PC-9 (cell line): ENCODE measurements at regions not wholly inside any gene's neighbourhood (a gene's known extent, or its start where the extent isn't known, plus 50 kb on each side); places are given as distances from the start of the nearest gene placed in this dataset.

Experiments used
- BruUV-seq: library from RNA; stranded (reverse); fragments of 400-500 nt; replicated peaks from 2 replicates; lab custom pipeline; 2021; lab: Mats Ljungman, UMichigan
- CTCF ChIA-PET: fragments of 300-600 bp; sonication (Branson Sonifier 250); formaldehyde crosslinking; loops from one replicate; lab custom pipeline; 2022; ENCODE audit warnings: antibody characterized with exemption; lab: Charles Lee
- POLR2A ChIA-PET: fragments of 300-600 bp; sonication (Branson Sonifier 250); formaldehyde crosslinking; loops from one replicate; lab custom pipeline; 2022; ENCODE audit warnings: antibody characterized with exemption; ENCODE audit not compliant: unreplicated experiment; lab: Charles Lee
- DNase-seq, 2 experiments: peaks; one replicate each; pipeline versions ENCODE4 v3.0.0 to v3.0.0-alpha.2; 2015 to 2022; ENCODE audit warnings: mixed read lengths in 1 of 2
- H2AFZ ChIP-seq: fragments of 200-600 bp; sonication (generic); 2 replicates; pipeline ENCODE4 v1.8.1; 2017; ENCODE audit warnings: antibody characterized with exemption
- H3F3A ChIP-seq: fragments of 200-600 bp; sonication (generic); 2 replicates; pipeline ENCODE4 v1.8.1; 2017; ENCODE audit warnings: antibody characterized with exemption, mild to moderate bottlenecking, low read depth; ENCODE audit not compliant: insufficient read depth
- H3K27ac ChIP-seq: fragments of 200-600 bp; sonication (generic); 2 replicates; pipeline ENCODE4 v1.6.1; 2016; ENCODE audit warnings: mixed run types
- H3K27me3 ChIP-seq: fragments of 200-600 bp; sonication (generic); 2 replicates; pipeline ENCODE4 v1.6.1; 2016; ENCODE audit warnings: low read depth, mixed run types; ENCODE audit not compliant: insufficient read depth
- H3K36me3 ChIP-seq: fragments of 200-600 bp; sonication (generic); 2 replicates; pipeline ENCODE4 v1.6.1; 2016; ENCODE audit warnings: low read depth, mixed run types
- H3K4me1 ChIP-seq: fragments of 200-600 bp; sonication (generic); replicated peaks from 2 replicates; pipeline ENCODE4 v1.6.1; 2016; ENCODE audit warnings: mixed run types; ENCODE audit not compliant: insufficient read depth
- H3K4me2 ChIP-seq: fragments of 200-600 bp; sonication (generic); 2 replicates; pipeline ENCODE4 v1.6.1; 2017; ENCODE audit warnings: mixed run types
- H3K4me3 ChIP-seq: fragments of 200-600 bp; sonication (generic); 2 replicates; pipeline ENCODE4 v1.6.1; 2016; ENCODE audit warnings: mixed run types
- H3K79me2 ChIP-seq: fragments of 200-600 bp; sonication (generic); 2 replicates; pipeline ENCODE4 v1.6.1; 2017; ENCODE audit warnings: low read depth, mixed run types
- H3K9me2 ChIP-seq: fragments of 200-600 bp; sonication (generic); 2 replicates; pipeline ENCODE4 v1.8.1; 2017; ENCODE audit warnings: mild to moderate bottlenecking; ENCODE audit not compliant: insufficient read depth
- H3K9me3 ChIP-seq: fragments of 200-600 bp; sonication (generic); 2 replicates; pipeline ENCODE4 v1.8.1; 2016; ENCODE audit warnings: low read depth; ENCODE audit not compliant: insufficient read depth
- H4K20me1 ChIP-seq: fragments of 200-600 bp; sonication (generic); 2 replicates; pipeline ENCODE4 v1.8.1; 2017; ENCODE audit not compliant: insufficient read depth
- EZH2 ChIP-seq: fragments of 200-600 bp; sonication (generic); IDR thresholded peaks from 2 replicates; pipeline ENCODE4 v1.8.0; 2017; ENCODE audit warnings: antibody characterized with exemption, low read depth
- intact Hi-C: fragments of 100-400 bp; cut with micrococcal nuclease; formaldehyde crosslinking; loops from one replicate; pipeline ENCODE4 v1.10.0; 2022; ENCODE audit not compliant: unreplicated experiment
- TF ChIP-seq, protein P1 (sequence below): fragments of 200-600 bp; sonication (generic); conservative IDR thresholded peaks from 2 replicates; pipeline ENCODE4 v1.6.1; 2017; ENCODE audit warnings: mixed run types, antibody characterized with exemption, mild to moderate bottlenecking, moderate library complexity

DNA sequence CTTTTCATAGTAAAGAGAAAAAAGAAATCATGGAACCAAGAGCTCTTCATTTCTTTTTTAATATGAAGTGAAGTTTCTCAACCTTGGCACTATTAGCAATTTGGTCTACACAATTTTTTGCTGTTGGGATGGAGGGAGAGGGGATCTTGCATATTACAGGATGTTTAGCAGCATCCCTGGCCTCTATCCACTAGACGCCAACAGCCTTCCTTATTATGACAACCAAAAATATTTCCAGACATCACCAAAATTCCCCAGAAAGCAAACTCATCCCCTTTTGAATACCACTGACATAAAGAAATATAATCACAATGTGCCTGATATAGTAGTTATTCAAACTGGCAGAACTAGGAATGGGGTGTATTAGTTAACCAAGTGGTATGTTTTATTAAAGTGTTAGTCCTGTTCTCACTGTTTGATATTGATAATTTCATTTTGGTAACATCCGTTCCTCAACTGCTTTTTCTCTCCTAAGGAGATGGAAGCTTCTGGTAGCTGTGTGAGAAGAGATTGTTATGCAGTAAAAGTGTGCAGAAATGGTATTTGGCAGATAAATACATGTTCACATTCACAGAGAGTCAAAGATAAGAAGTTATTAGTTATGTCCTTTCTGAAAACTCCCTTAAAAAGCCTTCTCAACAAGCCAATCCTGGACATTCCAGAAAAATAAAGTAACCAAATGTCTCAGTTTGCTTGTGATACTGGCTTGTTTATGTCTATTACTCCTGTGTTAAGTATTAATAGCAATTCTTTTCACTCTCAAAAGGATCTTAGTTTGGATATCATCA, 699.9 kb downstream of the C12orf50 start:
- no peaks in the 10 kb centered on the region for H3K79me2 ChIP-seq
- no peaks in the 10 kb centered on the region for H3K9me2 ChIP-seq
- no peaks in the 10 kb centered on the region for H4K20me1 ChIP-seq
- H3F3A ChIP-seq: no peaks in the 10 kb centered on the region
- POLR2A ChIA-PET: no interaction called here
- H3K36me3 ChIP-seq: no peaks in the 10 kb centered on the region
- DNase-seq: no peak
- H3K9me3 ChIP-seq: no peaks in the 10 kb centered on the region
- no peaks in the 10 kb centered on the region for H3K4me1 ChIP-seq
- H3K27ac ChIP-seq: no peak overlapping the region
- H3K4me2 ChIP-seq: no peak overlapping the region
- H3K4me3 ChIP-seq: no peak overlapping the region
- H2AFZ ChIP-seq: no peak overlapping the region
- CTCF ChIA-PET: no interaction called here
- no TSS peak for BruUV-seq
- intact Hi-C loops: no loop called here
- H3K27me3 ChIP-seq: no peaks in the 10 kb centered on the region
- TF ChIP-seq EZH2: no peak
- TF ChIP-seq, protein P1, sequence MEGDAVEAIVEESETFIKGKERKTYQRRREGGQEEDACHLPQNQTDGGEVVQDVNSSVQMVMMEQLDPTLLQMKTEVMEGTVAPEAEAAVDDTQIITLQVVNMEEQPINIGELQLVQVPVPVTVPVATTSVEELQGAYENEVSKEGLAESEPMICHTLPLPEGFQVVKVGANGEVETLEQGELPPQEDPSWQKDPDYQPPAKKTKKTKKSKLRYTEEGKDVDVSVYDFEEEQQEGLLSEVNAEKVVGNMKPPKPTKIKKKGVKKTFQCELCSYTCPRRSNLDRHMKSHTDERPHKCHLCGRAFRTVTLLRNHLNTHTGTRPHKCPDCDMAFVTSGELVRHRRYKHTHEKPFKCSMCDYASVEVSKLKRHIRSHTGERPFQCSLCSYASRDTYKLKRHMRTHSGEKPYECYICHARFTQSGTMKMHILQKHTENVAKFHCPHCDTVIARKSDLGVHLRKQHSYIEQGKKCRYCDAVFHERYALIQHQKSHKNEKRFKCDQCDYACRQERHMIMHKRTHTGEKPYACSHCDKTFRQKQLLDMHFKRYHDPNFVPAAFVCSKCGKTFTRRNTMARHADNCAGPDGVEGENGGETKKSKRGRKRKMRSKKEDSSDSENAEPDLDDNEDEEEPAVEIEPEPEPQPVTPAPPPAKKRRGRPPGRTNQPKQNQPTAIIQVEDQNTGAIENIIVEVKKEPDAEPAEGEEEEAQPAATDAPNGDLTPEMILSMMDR: no peak

DNA sequence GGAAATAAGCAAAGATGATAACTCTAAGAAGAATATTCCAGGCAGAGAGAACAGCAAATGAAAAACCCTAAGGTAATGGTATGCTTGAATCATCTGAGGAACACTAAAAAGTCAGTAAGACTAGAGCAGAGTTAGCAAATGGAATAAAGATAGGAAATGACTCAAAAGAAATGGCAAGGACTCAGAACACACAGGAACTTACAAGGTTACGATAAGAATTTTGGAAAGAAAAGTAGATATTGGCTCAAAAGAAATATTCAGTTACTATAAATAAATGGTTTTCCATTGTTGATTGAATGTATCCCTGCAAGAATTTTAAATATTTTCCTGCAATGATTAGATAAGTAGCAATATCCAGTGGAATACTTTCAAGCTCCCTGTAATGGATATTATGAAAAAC, 705.8 kb downstream of the C12orf50 start:
- Histone ChIP-seq H3K27me3 (no peaks in the 10 kb centered on the region), H3K4me2 (no peak overlapping the region), H2AFZ (no peak overlapping the region), H3K9me2 (no peaks in the 10 kb centered on the region), H3K9me3 (no peaks in the 10 kb centered on the region), H3F3A (no peaks in the 10 kb centered on the region), H3K27ac (no peak overlapping the region), H3K4me3 (no peak overlapping the region), H3K79me2 (no peaks in the 10 kb centered on the region), H3K36me3 (no peaks in the 10 kb centered on the region), H3K4me1 (no peaks in the 10 kb centered on the region), H4K20me1 (no peaks in the 10 kb centered on the region)
- no TSS peak for BruUV-seq
- TF ChIP-seq EZH2: no peak
- TF ChIP-seq, protein P1: no peak
- POLR2A ChIA-PET: no interaction called here
- intact Hi-C loops: no loop called here
- no peak for DNase-seq
- CTCF ChIA-PET: no interaction called here

DNA sequence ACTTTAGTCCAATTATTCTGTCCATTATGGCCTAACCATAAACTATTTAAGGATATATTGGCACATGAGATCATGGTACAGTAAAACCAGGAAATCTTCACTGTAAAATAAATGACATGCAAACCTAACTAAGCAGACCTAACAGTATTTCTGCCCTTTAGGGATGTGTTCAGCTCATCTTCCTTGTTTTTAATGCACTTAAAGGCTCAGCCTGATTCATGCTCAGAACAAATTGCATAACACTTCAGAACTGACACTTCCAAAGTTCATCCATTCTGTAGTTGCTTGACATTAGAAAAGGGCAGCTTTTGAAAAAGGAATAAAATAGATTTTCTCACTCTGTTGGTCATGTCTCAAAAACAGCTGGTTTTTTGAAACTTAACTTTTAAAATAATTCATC, 708.5 kb downstream of the C12orf50 start:
- Histone ChIP-seq H3K79me2 (no peaks in the 10 kb centered on the region), H3K36me3 (no peaks in the 10 kb centered on the region), H3K4me2 (no peak overlapping the region), H3K4me3 (no peak overlapping the region), H3K4me1 (no peaks in the 10 kb centered on the region), H4K20me1 (no peaks in the 10 kb centered on the region), H3F3A (no peaks in the 10 kb centered on the region), H3K9me3 (no peaks in the 10 kb centered on the region; the same call in 1 of the 2 replicates), H3K9me2 (no peaks in the 10 kb centered on the region), H2AFZ (no peak overlapping the region), H3K27me3 (no peaks in the 10 kb centered on the region), H3K27ac (no peak overlapping the region)
- TF ChIP-seq, protein P1: no peak
- TF ChIP-seq EZH2: no peak
- intact Hi-C loops: no loop called here
- no peak for DNase-seq
- BruUV-seq: no TSS peak
- ChIA-PET CTCF (no interaction called here), POLR2A (no interaction called here)
